K562 (cell line): ENCODE measurements at regions not wholly inside any gene's neighbourhood (a gene's known extent, or its start where the extent isn't known, plus 50 kb on each side); places are given as distances from the start of the nearest gene placed in this dataset.

Experiments
- ATAC-seq: fragments of 200-7000 bp; cut with Tn5 transposase; 3 replicates; pipeline ENCODE4 v1.9.1; 2020; ENCODE audit warnings: moderate library complexity
- BruUV-seq: library from RNA; stranded (reverse); fragments of 400-500 nt; replicated peaks from 2 replicates; lab custom pipeline; 2021; lab: Mats Ljungman, UMichigan
- CTCF ChIA-PET: fragments of 300-600 bp; formaldehyde crosslinking; extraction: SDS; loops from one replicate; lab custom pipeline; 2021; ENCODE audit warnings: low intra/inter-chr PET ratio; lab: Yijun Ruan, JAX
- POLR2A ChIA-PET: fragments of 300-600, 350-650 bp; sonication (Branson Sonifier 250); formaldehyde crosslinking; extraction: SDS; loops from one replicate; lab custom pipeline; 2021; ENCODE audit warnings: antibody characterized with exemption, inconsistent platforms; lab: Yijun Ruan, JAX
- DNase-seq, 4 experiments: peaks; one replicate each; pipeline versions ENCODE4 v3.0.0 to v3.0.0-alpha.2; 2011 to 2018; ENCODE audit warnings: low spot score in 3 of 4, mixed read lengths in 3 of 4; ENCODE audit errors: extremely low read depth in 1 of 4
- FAIRE-seq: peaks from 2 replicates; lab custom pipeline; 2011; peaks lifted over from hg19 to GRCh38; lab: Jason Lieb, UNC
- H2AFZ ChIP-seq: 2 replicates; pipeline ENCODE4 v1.6.0; 2011; ENCODE audit warnings: low read depth, low read length, control low read depth, inconsistent platforms
- H3K27ac ChIP-seq: fragments of 200-600 bp; 3 replicates; pipeline ENCODE4 v1.8.0; 2011; ENCODE audit warnings: low read depth, mild to moderate bottlenecking, control low read depth, inconsistent platforms, low read length, moderate library complexity, mixed read lengths; ENCODE audit errors: extremely low read depth
- H3K27me3 ChIP-seq, 2 experiments: fragments of 300-600 bp in 1 of 2; 2 replicates in 1 of 2; 3 replicates in 1 of 2; pipeline versions ENCODE4 v1.6.0 to v1.8.0; 2011; ENCODE audit warnings: inconsistent platforms in 2 of 2, low read length in 2 of 2, mild to moderate bottlenecking in 1 of 2, mixed read lengths in 1 of 2, moderate library complexity in 1 of 2; ENCODE audit not compliant: control insufficient read depth in 2 of 2, insufficient read depth in 2 of 2
- H3K36me3 ChIP-seq: fragments of 300-600 bp; 3 replicates; pipeline ENCODE4 v1.8.0; 2011; ENCODE audit warnings: mild to moderate bottlenecking, low read length, inconsistent platforms; ENCODE audit not compliant: control insufficient read depth, insufficient read depth
- H3K4me1 ChIP-seq, 2 experiments: fragments of 200-600 bp in 1 of 2; replicated peaks in 1 of 2; 2 replicates in 1 of 2; 3 replicates in 1 of 2; pipeline versions ENCODE4 v1.5.1 to v1.8.0; 2011; ENCODE audit warnings: inconsistent platforms in 2 of 2, low read length in 2 of 2, mild to moderate bottlenecking in 1 of 2, mixed read lengths in 1 of 2, moderate library complexity in 1 of 2; ENCODE audit not compliant: control insufficient read depth in 2 of 2, insufficient read depth in 2 of 2
- H3K4me2 ChIP-seq: 2 replicates; pipeline ENCODE4 v1.6.1; 2011; ENCODE audit warnings: low read length, control low read depth, inconsistent platforms, mixed read lengths; ENCODE audit not compliant: insufficient read depth
- H3K4me3 ChIP-seq: fragments of 200-600 bp; sonication (generic), shearing (Covaris generic); 2 replicates; pipeline ENCODE4 v1.5.1; 2016; ENCODE audit warnings: control low read depth, inconsistent platforms
- H3K79me2 ChIP-seq: fragments of 200-600 bp; 3 replicates; pipeline ENCODE4 v1.8.0; 2011; ENCODE audit warnings: low read length, inconsistent platforms; ENCODE audit not compliant: control insufficient read depth, insufficient read depth
- H3K9ac ChIP-seq, 2 experiments: 2 replicates each; pipeline versions ENCODE4 v1.6.0 to v1.6.1; 2011; ENCODE audit warnings: low read depth in 2 of 2, low read length in 2 of 2, control low read depth in 1 of 2, inconsistent platforms in 1 of 2, mild to moderate bottlenecking in 1 of 2, mixed read lengths in 1 of 2; ENCODE audit not compliant: insufficient read depth in 1 of 2
- H3K9me1 ChIP-seq: one replicate; pipeline ENCODE4 v1.6.0; 2011; ENCODE audit warnings: inconsistent platforms, mild to moderate bottlenecking, low read length, moderate library complexity; ENCODE audit not compliant: control insufficient read depth, insufficient read depth
- H3K9me3 ChIP-seq: replicated peaks from 2 replicates; pipeline ENCODE4 v1.5.1; 2011; ENCODE audit warnings: low read depth, low read length, inconsistent platforms; ENCODE audit not compliant: control insufficient read depth, insufficient read depth
- H4K20me1 ChIP-seq: replicated peaks from 2 replicates; pipeline ENCODE4 v1.6.1; 2011; ENCODE audit warnings: low read length, inconsistent platforms, mixed read lengths; ENCODE audit not compliant: control insufficient read depth, insufficient read depth
- CREB1 ChIP-seq, 2 experiments: sonication (generic) in 1 of 2; formaldehyde crosslinking in 1 of 2; IDR thresholded peaks; 2 replicates each; pipeline versions ENCODE4 v1.6.1 to v1.8.0; 2012 to 2022; ENCODE audit warnings: inconsistent platforms in 1 of 2, mild to moderate bottlenecking in 1 of 2, missing genetic modification reagents in 1 of 2, moderate library complexity in 1 of 2
- ELK3 ChIP-seq: fragments of 450-650 bp; formaldehyde crosslinking; IDR thresholded peaks from 2 replicates; pipeline ENCODE4 v1.4.0; 2020; ENCODE audit warnings: mild to moderate bottlenecking
- EWSR1 ChIP-seq: fragments of 450-650 bp; IDR thresholded peaks from 2 replicates; pipeline ENCODE4 v1.6.1; 2018; ENCODE audit warnings: borderline replicate concordance, mild to moderate bottlenecking, low read depth, moderate library complexity; ENCODE audit not compliant: partially characterized antibody
- HDAC8 ChIP-seq: fragments of 450-650 bp; IDR thresholded peaks from 2 replicates; pipeline ENCODE4 v1.6.1; 2016; ENCODE audit warnings: mild to moderate bottlenecking, missing genetic modification characterization, moderate library complexity, missing compliant biosample characterization
- HOXB6 ChIP-seq: fragments of 250-450 bp; sonication (Bioruptor Pico); IDR thresholded peaks from 2 replicates; pipeline ENCODE4 v1.5.1; 2022; ENCODE audit warnings: mild to moderate bottlenecking, borderline replicate concordance
- ILF3 ChIP-seq: fragments of 450-650 bp; IDR thresholded peaks from 2 replicates; pipeline ENCODE4 v1.6.1; 2018; ENCODE audit warnings: antibody characterized with exemption, mild to moderate bottlenecking, moderate library complexity, borderline replicate concordance
- PCBP1 ChIP-seq: fragments of 200-400 bp; formaldehyde crosslinking; IDR thresholded peaks from 2 replicates; pipeline ENCODE4 v1.6.1; 2018; ENCODE audit warnings: mild to moderate bottlenecking, low read depth, low read length; ENCODE audit not compliant: poor library complexity, severe bottlenecking
- POLR2H ChIP-seq: IDR thresholded peaks from 2 replicates; pipeline ENCODE4 v1.6.1; 2016; ENCODE audit warnings: missing genetic modification characterization, low read depth, mild to moderate bottlenecking, control low read depth, missing compliant biosample characterization, moderate library complexity
- SAFB2 ChIP-seq: fragments of 200-400 bp; formaldehyde crosslinking; IDR thresholded peaks from 2 replicates; pipeline ENCODE4 v1.6.1; 2018; ENCODE audit warnings: borderline replicate concordance, low read length, low read depth, moderate library complexity; ENCODE audit not compliant: severe bottlenecking
- SMARCA4 ChIP-seq: fragments of 450-650 bp; IDR thresholded peaks from 2 replicates; pipeline ENCODE4 v1.6.1; 2016
- ZC3H4 ChIP-seq: sonication (generic); formaldehyde crosslinking; IDR thresholded peaks from 2 replicates; pipeline ENCODE4 v1.9.0; 2021; ENCODE audit warnings: missing genetic modification reagents, borderline replicate concordance
- ZNF140 ChIP-seq: fragments of 250-450 bp; sonication (Bioruptor Pico); IDR thresholded peaks from 2 replicates; pipeline ENCODE4 v1.8.0; 2021; ENCODE audit warnings: moderate library complexity, mild to moderate bottlenecking, inconsistent platforms
- ZNF146 ChIP-seq: IDR thresholded peaks from one replicate; pipeline ENCODE4 v1.6.1; 2018; ENCODE audit warnings: missing compliant biosample characterization; ENCODE audit not compliant: unreplicated experiment
- ZNF830 ChIP-seq: fragments of 250-450 bp; sonication (Bioruptor Pico); IDR thresholded peaks from 2 replicates; pipeline ENCODE4 v1.5.0; 2021; ENCODE audit warnings: mild to moderate bottlenecking
- WGBS: fragments of 100-300 bp; shearing (Covaris generic); methylation state at CpG from one replicate; pipeline ENCODE4 v1.1.6; 2016; ENCODE audit warnings: low coverage, mixed read lengths; ENCODE audit not compliant: insufficient coverage; ENCODE audit errors: missing lambda C conversion rate; 5-methylcytosine and 5-hydroxymethylcytosine counted together
- in situ Hi-C: fragments of 300-500 bp; cut with MboI; formaldehyde crosslinking; loops from 4 replicates; pipeline ENCODE4 v1.15.0; 2018; ENCODE audit warnings: inconsistent platforms, mixed read lengths
- intact Hi-C: fragments of 100-400 bp; cut with micrococcal nuclease; formaldehyde crosslinking; loops from 2 replicates; pipeline ENCODE4 v1.14.2; 2022
- TF ChIP-seq, protein P1 (sequence below), 2 experiments: fragments of 450-650 bp; formaldehyde crosslinking in 1 of 2; IDR thresholded peaks; 2 replicates each; pipeline versions ENCODE4 v1.4.0 to v1.6.1; 2014 to 2020; ENCODE audit warnings: mild to moderate bottlenecking in 2 of 2, borderline replicate concordance in 1 of 2, low read depth in 1 of 2

DNA sequence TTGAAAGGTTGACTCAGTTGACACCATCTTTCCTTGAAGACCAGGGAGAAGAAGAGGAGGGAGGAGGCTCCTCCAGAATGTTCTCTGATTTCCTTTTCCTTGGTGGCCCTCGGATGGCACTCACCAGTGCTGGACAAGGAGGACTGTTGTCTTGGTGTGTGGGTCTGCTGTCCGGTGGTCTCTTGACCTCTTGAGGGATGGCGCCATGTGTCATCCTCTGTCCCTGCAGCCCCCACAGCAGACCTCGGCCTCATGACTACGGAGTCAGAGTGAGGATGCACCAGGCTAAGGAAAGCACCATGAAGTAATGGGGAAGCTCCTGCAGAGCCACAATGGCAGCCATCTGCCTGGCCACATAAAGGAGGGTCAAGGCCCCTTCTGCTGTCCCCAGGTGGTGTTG, 475.0 kb downstream of the GLRX3 start:
- CTCF ChIA-PET: no interaction called here
- WGBS: 0% methylated on average over 4 of the region's 5 CpGs
- no peak for ATAC-seq
- no peaks in the 10 kb centered on the region for H3K79me2 ChIP-seq
- FAIRE-seq: no peak
- intact Hi-C loops: no loop called here
- POLR2A ChIA-PET: no interaction called here
- DNase-seq: no peak
- H3K4me3 ChIP-seq: no peak overlapping the region
- in situ Hi-C loops: no loop called here
- H3K9me3 ChIP-seq: no peaks in the 10 kb centered on the region
- H3K36me3 ChIP-seq: no peaks in the 10 kb centered on the region
- no peak overlapping the region for H3K9ac ChIP-seq
- no peaks in the 10 kb centered on the region for H3K4me1 ChIP-seq
- no peak overlapping the region for H3K4me2 ChIP-seq
- H3K9me1 ChIP-seq: no peaks in the 10 kb centered on the region
- H3K27ac ChIP-seq: no peak overlapping the region
- BruUV-seq: no TSS peak
- H3K27me3 ChIP-seq: no peaks in the 10 kb centered on the region
- no peaks in the 10 kb centered on the region for H4K20me1 ChIP-seq
- no peak overlapping the region for H2AFZ ChIP-seq
- no peak for TF ChIP-seq HDAC8 (tag)
- TF ChIP-seq, protein P1, sequence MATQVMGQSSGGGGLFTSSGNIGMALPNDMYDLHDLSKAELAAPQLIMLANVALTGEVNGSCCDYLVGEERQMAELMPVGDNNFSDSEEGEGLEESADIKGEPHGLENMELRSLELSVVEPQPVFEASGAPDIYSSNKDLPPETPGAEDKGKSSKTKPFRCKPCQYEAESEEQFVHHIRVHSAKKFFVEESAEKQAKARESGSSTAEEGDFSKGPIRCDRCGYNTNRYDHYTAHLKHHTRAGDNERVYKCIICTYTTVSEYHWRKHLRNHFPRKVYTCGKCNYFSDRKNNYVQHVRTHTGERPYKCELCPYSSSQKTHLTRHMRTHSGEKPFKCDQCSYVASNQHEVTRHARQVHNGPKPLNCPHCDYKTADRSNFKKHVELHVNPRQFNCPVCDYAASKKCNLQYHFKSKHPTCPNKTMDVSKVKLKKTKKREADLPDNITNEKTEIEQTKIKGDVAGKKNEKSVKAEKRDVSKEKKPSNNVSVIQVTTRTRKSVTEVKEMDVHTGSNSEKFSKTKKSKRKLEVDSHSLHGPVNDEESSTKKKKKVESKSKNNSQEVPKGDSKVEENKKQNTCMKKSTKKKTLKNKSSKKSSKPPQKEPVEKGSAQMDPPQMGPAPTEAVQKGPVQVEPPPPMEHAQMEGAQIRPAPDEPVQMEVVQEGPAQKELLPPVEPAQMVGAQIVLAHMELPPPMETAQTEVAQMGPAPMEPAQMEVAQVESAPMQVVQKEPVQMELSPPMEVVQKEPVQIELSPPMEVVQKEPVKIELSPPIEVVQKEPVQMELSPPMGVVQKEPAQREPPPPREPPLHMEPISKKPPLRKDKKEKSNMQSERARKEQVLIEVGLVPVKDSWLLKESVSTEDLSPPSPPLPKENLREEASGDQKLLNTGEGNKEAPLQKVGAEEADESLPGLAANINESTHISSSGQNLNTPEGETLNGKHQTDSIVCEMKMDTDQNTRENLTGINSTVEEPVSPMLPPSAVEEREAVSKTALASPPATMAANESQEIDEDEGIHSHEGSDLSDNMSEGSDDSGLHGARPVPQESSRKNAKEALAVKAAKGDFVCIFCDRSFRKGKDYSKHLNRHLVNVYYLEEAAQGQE (IDR thresholded peaks at IDR 0.05; ENCODE audit: borderline replicate concordance): no peak
- TF ChIP-seq, protein P1 (CRISPR knock-in tag; IDR thresholded peaks at IDR 0.05; ENCODE audit: low read depth): no peak
- no peak for TF ChIP-seq HOXB6 (CRISPR knock-in tag)
- TF ChIP-seq POLR2H: no peak
- no peak for TF ChIP-seq ILF3
- no peak for TF ChIP-seq SMARCA4
- no peak for TF ChIP-seq EWSR1
- TF ChIP-seq PCBP1: no peak
- TF ChIP-seq ZNF140 (CRISPR knock-in tag): no peak
- no peak for TF ChIP-seq CREB1 (IDR thresholded peaks at IDR 0.05)
- TF ChIP-seq CREB1 (CRISPR knock-in tag; IDR thresholded peaks at IDR 0.05): no peak
- TF ChIP-seq ZNF146 (CRISPR knock-in tag): no peak
- TF ChIP-seq ELK3 (CRISPR knock-in tag): no peak
- no peak for TF ChIP-seq ZC3H4 (CRISPR knock-in tag)
- TF ChIP-seq ZNF830: no peak
- TF ChIP-seq SAFB2: no peak
